B cell (primary cell): ENCODE measurements at regions not wholly inside any gene's neighbourhood (a gene's known extent, or its start where the extent isn't known, plus 50 kb on each side); places are given as distances from the start of the nearest gene placed in this dataset.

ENCODE experiments used
- ATAC-seq: fragments of 200-7000 bp; cut with Tn5 transposase; one replicate; pipeline ENCODE4 v1.10.0; 2021; ENCODE audit warnings: low read depth, mild to moderate bottlenecking, moderate number of reproducible peaks, moderate library complexity
- CTCF ChIA-PET: fragments of 350-600 bp; sonication (Branson Sonifier 250); formaldehyde crosslinking; loops from one replicate; lab custom pipeline; 2021; ENCODE audit warnings: antibody characterized with exemption, inconsistent platforms; lab: Charles Lee
- POLR2A ChIA-PET: fragments of 350-600 bp; sonication (Branson Sonifier 250); formaldehyde crosslinking; loops from one replicate; lab custom pipeline; 2021; ENCODE audit warnings: antibody characterized with exemption; lab: Charles Lee
- DNase-seq: peaks from one replicate; pipeline ENCODE4 v3.0.0; 2013
- H2AFZ ChIP-seq: 2 replicates; pipeline ENCODE4 v1.6.1; 2012; ENCODE audit warnings: mild to moderate bottlenecking, low read depth, low read length; ENCODE audit not compliant: insufficient read depth, poor library complexity, severe bottlenecking
- H3K27ac ChIP-seq, 2 donors: 1 replicate in 1 of 2; 2 replicates in 1 of 2; pipeline ENCODE4 v1.5.1; 2012 to 2013; ENCODE audit warnings: low read length in 2 of 2, mild to moderate bottlenecking in 2 of 2, moderate library complexity in 1 of 2
- H3K27me3 ChIP-seq, 4 experiments: fragments of 200-600 bp in 1 of 4; sonication (generic) in 1 of 4; replicated peaks in 1 of 4; 1 replicate in 2 of 4; 2 replicates in 2 of 4; pipeline versions ENCODE4 v1.6.1 to v1.7.0; 2013 to 2016; ENCODE audit warnings: low read length in 3 of 4, mild to moderate bottlenecking in 2 of 4, mixed read lengths in 1 of 4, moderate library complexity in 1 of 4; ENCODE audit not compliant: insufficient read depth in 4 of 4, control insufficient read depth in 3 of 4; ENCODE audit errors: control extremely low read depth in 1 of 4
- H3K36me3 ChIP-seq, 2 experiments: replicated peaks in 1 of 2; 1 replicate in 1 of 2; 2 replicates in 1 of 2; pipeline versions ENCODE4 v1.6.1 to v1.7.1; 2013; ENCODE audit warnings: low read length in 1 of 2; ENCODE audit not compliant: insufficient read depth in 2 of 2, control insufficient read depth in 1 of 2; ENCODE audit errors: control extremely low read depth in 1 of 2, extremely low read depth in 1 of 2
- H3K4me1 ChIP-seq, 2 donors: fragments of 200-600 bp in 1 of 2; sonication (generic) in 1 of 2; 1 replicate in 1 of 2; 2 replicates in 1 of 2; pipeline versions ENCODE4 v1.5.1 to v1.6.1; 2013 to 2017; ENCODE audit warnings: low read length in 2 of 2; ENCODE audit not compliant: control insufficient read depth in 2 of 2, insufficient read depth in 2 of 2
- H3K4me2 ChIP-seq: replicated peaks from 2 replicates; pipeline ENCODE3; 2012; ENCODE audit warnings: mild to moderate bottlenecking, low read depth, low read length; ENCODE audit not compliant: poor library complexity, severe bottlenecking
- H3K4me3 ChIP-seq, 5 experiments: fragments of 200-600 bp in 1 of 5; sonication (generic) in 1 of 5; 1 replicate in 3 of 5; 2 replicates in 2 of 5; pipeline versions ENCODE4 v1.5.1 to v1.7.0; 2011 to 2016; ENCODE audit warnings: low read length in 4 of 5, mild to moderate bottlenecking in 4 of 5, low read depth in 2 of 5, control low read depth in 1 of 5, moderate library complexity in 1 of 5; ENCODE audit not compliant: insufficient read depth in 1 of 5; ENCODE audit errors: control extremely low read depth in 1 of 5, extremely low read depth in 1 of 5
- H3K79me2 ChIP-seq: fragments of 200-600 bp; sonication (generic); one replicate; pipeline ENCODE4 v1.6.0; 2016; ENCODE audit warnings: low read length; ENCODE audit not compliant: control insufficient read depth, insufficient read depth
- H3K9ac ChIP-seq: fragments of 200-600 bp; sonication (generic); 2 replicates; pipeline ENCODE4 v1.6.1; 2017; ENCODE audit warnings: mild to moderate bottlenecking, low read length, moderate library complexity
- H3K9me3 ChIP-seq, 3 donors: one replicate each; pipeline versions ENCODE4 v1.6.1 to v1.7.1; 2013; ENCODE audit warnings: low read length in 2 of 3; ENCODE audit not compliant: control insufficient read depth in 2 of 3, insufficient read depth in 1 of 3; ENCODE audit errors: control extremely low read depth in 1 of 3
- H4K20me1 ChIP-seq: 2 replicates; pipeline ENCODE4 v1.6.0; 2012; ENCODE audit warnings: mild to moderate bottlenecking, low read length; ENCODE audit not compliant: insufficient read depth, control insufficient read depth, poor library complexity, severe bottlenecking
- H3K27ac Mint-ChIP-seq: one replicate; pipeline ENCODE4 v1.8.0; 2021; ENCODE audit warnings: mixed read lengths
- H3K27me3 Mint-ChIP-seq: one replicate; pipeline ENCODE4 v1.8.0; 2021; ENCODE audit warnings: mixed read lengths
- H3K4me1 Mint-ChIP-seq: one replicate; pipeline ENCODE4 v1.8.0; 2021; ENCODE audit warnings: mixed read lengths
- H3K4me3 Mint-ChIP-seq: one replicate; pipeline ENCODE4 v1.8.0; 2021; ENCODE audit warnings: mixed read lengths
- H3K9me3 Mint-ChIP-seq: one replicate; pipeline ENCODE4 v1.8.0; 2022; ENCODE audit warnings: mixed read lengths; ENCODE audit not compliant: insufficient read depth
- EZH2 ChIP-seq: IDR thresholded peaks from 2 replicates; pipeline ENCODE4 v1.6.1; 2012; ENCODE audit warnings: borderline replicate concordance, low read depth, mild to moderate bottlenecking, moderate library complexity, low read length; ENCODE audit not compliant: insufficient read depth, poor library complexity, severe bottlenecking
- WGBS: methylation state at CpG from one replicate; pipeline ENCODE4 v1.1.5; 2013; ENCODE audit warnings: missing lambda C conversion rate; ENCODE audit not compliant: insufficient coverage; 5-methylcytosine and 5-hydroxymethylcytosine counted together
- intact Hi-C: fragments of 100-400 bp; cut with micrococcal nuclease; formaldehyde crosslinking; loops from one replicate; pipeline ENCODE4 v1.10.0; 2022
- TF ChIP-seq, protein P1 (sequence below): fragments of 200-600 bp; IDR thresholded peaks from one replicate; pipeline ENCODE4 v1.8.0; 2022; ENCODE audit warnings: antibody characterized with exemption, mild to moderate bottlenecking

DNA sequence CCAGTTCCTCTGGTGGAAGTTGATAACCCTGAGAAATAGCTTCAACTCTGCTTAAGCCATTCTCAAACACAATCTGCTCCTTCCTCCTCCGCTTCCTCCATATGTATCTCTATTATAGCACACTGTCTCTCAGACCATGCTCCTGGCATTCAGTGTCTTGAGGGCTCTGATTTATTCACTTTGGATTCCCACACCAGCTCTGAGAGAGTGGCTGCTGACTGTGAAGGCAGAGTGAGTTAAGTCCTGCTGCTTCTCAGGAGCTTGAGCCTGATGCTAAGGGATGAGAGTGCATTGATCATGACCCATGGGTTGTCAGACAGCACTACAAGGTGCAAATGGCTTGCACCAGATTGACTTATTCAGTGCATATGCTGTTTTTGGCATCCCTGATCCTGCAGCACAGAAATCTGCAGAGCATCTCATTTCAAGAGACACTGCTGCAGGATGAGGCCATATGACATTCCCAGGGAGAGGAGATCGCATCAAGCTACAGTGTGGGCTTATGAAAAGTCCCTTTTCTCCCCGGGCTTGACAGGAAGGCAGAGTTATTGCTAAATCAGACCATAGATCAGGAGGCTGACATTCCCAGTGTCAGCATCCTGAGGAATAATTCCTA, 500.5 kb upstream of the RAB6C start:
- Histone ChIP-seq H3K4me2 (no peak overlapping the region), H3K4me1 (peaks cover 15 to 27% of the 10 kb centered on the region in 2 donors), H3K4me3 (no peak overlapping the region), H3K27ac (no peak overlapping the region), H3K27me3 (no peaks in the 10 kb centered on the region), H3K9me3 (peaks cover 0 to 6% (median 0%) of the 10 kb centered on the region in 3 donors), H3K79me2 (no peaks in the 10 kb centered on the region), H3K9ac (no peak overlapping the region), H4K20me1 (no peaks in the 10 kb centered on the region), H3K36me3 (no peaks in the 10 kb centered on the region), H2AFZ (no peak overlapping the region)
- ChIA-PET CTCF (no interaction called here), POLR2A (no interaction called here)
- no peak for ATAC-seq
- no peak for DNase-seq
- Mint-ChIP-seq H3K4me3 (no peak overlapping the region), H3K27ac (no peak overlapping the region), H3K4me1 (peaks cover 24% of the 10 kb centered on the region), H3K9me3 (peaks cover 3% of the 10 kb centered on the region), H3K27me3 (no peaks in the 10 kb centered on the region)
- WGBS = 63% methylated on average over 3 of the region's 3 CpGs
- TF ChIP-seq EZH2 = no peak
- TF ChIP-seq, protein P1, sequence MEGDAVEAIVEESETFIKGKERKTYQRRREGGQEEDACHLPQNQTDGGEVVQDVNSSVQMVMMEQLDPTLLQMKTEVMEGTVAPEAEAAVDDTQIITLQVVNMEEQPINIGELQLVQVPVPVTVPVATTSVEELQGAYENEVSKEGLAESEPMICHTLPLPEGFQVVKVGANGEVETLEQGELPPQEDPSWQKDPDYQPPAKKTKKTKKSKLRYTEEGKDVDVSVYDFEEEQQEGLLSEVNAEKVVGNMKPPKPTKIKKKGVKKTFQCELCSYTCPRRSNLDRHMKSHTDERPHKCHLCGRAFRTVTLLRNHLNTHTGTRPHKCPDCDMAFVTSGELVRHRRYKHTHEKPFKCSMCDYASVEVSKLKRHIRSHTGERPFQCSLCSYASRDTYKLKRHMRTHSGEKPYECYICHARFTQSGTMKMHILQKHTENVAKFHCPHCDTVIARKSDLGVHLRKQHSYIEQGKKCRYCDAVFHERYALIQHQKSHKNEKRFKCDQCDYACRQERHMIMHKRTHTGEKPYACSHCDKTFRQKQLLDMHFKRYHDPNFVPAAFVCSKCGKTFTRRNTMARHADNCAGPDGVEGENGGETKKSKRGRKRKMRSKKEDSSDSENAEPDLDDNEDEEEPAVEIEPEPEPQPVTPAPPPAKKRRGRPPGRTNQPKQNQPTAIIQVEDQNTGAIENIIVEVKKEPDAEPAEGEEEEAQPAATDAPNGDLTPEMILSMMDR = no peak
- intact Hi-C loops = no loop called here

DNA sequence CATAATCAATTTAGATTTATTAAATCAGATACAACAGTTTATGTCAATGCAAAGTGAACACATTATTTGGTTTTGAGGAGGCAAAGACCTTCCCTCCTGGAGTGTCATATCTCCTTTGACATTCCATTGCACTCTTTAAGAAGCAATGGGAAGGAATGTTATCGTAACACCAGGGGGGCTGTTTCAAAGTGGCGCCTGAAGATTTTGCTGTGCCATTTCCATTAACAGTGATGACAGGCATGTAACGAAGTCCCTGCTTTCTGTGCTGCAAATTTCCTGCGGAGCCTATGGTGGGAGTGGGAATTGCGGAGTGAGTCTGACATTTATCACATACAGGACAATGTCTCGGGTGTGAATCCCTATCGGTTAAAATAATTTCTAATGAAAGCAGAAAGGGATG, 499.6 kb upstream of the RAB6C start:
- H3K79me2 ChIP-seq = no peaks in the 10 kb centered on the region
- Mint-ChIP-seq H3K27me3 (no peaks in the 10 kb centered on the region), H3K9me3 (peaks cover 3% of the 10 kb centered on the region), H3K27ac (no peak overlapping the region), H3K4me1 (peaks cover 27% of the 10 kb centered on the region), H3K4me3 (no peak overlapping the region)
- no peak for ATAC-seq
- no peak overlapping the region for H3K4me3 ChIP-seq
- no peaks in the 10 kb centered on the region for H3K27me3 ChIP-seq
- intact Hi-C loops = no loop called here
- H3K27ac ChIP-seq = no peak overlapping the region
- POLR2A ChIA-PET = no interaction called here
- TF ChIP-seq EZH2 = no peak
- TF ChIP-seq, protein P1 = no peak
- no peaks in the 10 kb centered on the region for H3K36me3 ChIP-seq
- WGBS = 98% methylated on average over 5 of the region's 7 CpGs
- no peak overlapping the region for H3K4me2 ChIP-seq
- H4K20me1 ChIP-seq = no peaks in the 10 kb centered on the region
- CTCF ChIA-PET = no interaction called here
- no peak overlapping the region for H2AFZ ChIP-seq
- H3K9ac ChIP-seq = no peak overlapping the region
- no peak for DNase-seq
- H3K4me1 ChIP-seq = peaks cover 15 to 31% of the 10 kb centered on the region in 2 donors
- peaks cover 0 to 6% (median 0%) of the 10 kb centered on the region in 3 donors for H3K9me3 ChIP-seq
